HCT116 (cell line): ENCODE measurements at regions not wholly inside any gene's neighbourhood (a gene's known extent, or its start where the extent isn't known, plus 50 kb on each side); places are given as distances from the start of the nearest gene placed in this dataset.

Source experiments
- ATAC-seq: fragments of 200-7000 bp; cut with Tn5 transposase; 2 replicates; pipeline ENCODE4 v1.9.1; 2020; ENCODE audit warnings: mild to moderate bottlenecking, moderate library complexity
- BruUV-seq: library from RNA; stranded (reverse); fragments of 400-500 nt; replicated peaks from 2 replicates; lab custom pipeline; 2021; lab: Mats Ljungman, UMichigan
- CTCF ChIA-PET: fragments of 300-600 bp; sonication (Branson Sonifier 250); formaldehyde crosslinking; loops from one replicate; lab custom pipeline; 2021; ENCODE audit warnings: antibody characterized with exemption; lab: Charles Lee
- POLR2A ChIA-PET: fragments of 300-600, 350-600 bp; sonication (Branson Sonifier 250); formaldehyde crosslinking; loops from one replicate; lab custom pipeline; 2021; ENCODE audit warnings: antibody characterized with exemption; lab: Charles Lee
- RAD21 ChIA-PET, 2 experiments: fragments of 300-600 bp; sonication (Branson Sonifier 250); formaldehyde crosslinking; loops; one replicate each; lab custom pipeline; 2023; ENCODE audit warnings: low total read pairs in 2 of 2; ENCODE audit not compliant: uncharacterized antibody in 2 of 2, unreplicated experiment in 2 of 2, low non-redundant PET in 1 of 2; lab: Charles Lee
- DNase-seq: peaks from one replicate; pipeline ENCODE4 v3.0.0-alpha.2; 2010; ENCODE audit warnings: low read depth, low spot score
- H2AFZ ChIP-seq: fragments of 200-600 bp; shearing (Covaris generic), sonication (generic); 2 replicates; pipeline ENCODE4 v1.6.1; 2017; ENCODE audit warnings: low read depth, mixed run types, mixed read lengths, antibody characterized with exemption, low read length; ENCODE audit not compliant: poor library complexity, severe bottlenecking
- H3K27ac ChIP-seq: 2 replicates; pipeline ENCODE4 v1.5.1; 2012; ENCODE audit warnings: low read depth, low read length
- H3K27me3 ChIP-seq: fragments of 200-600 bp; sonication (generic); 2 replicates; pipeline ENCODE4 v1.6.1; 2016; ENCODE audit warnings: mixed run types, low read length, mixed read lengths; ENCODE audit not compliant: insufficient read depth
- H3K36me3 ChIP-seq, 2 experiments: fragments of 200-500 bp in 1 of 2; fragments of 200-600 bp in 1 of 2; sonication (Bioruptor generic) in 1 of 2; sonication (generic) in 1 of 2; 2 replicates each; pipeline versions ENCODE4 v1.5.1 to v1.6.1; 2014 to 2016; ENCODE audit warnings: low read length in 2 of 2, inconsistent platforms in 1 of 2, mixed read lengths in 1 of 2, mixed run types in 1 of 2; ENCODE audit not compliant: insufficient read depth in 2 of 2, control insufficient read depth in 1 of 2
- H3K4me1 ChIP-seq, 2 experiments: fragments of 200-600 bp in 1 of 2; sonication (generic) in 1 of 2; 2 replicates each; pipeline versions ENCODE4 v1.5.1 to v1.6.1; 2012 to 2017; ENCODE audit warnings: low read length in 2 of 2, inconsistent platforms in 1 of 2, mild to moderate bottlenecking in 1 of 2, mixed read lengths in 1 of 2, mixed run types in 1 of 2, moderate library complexity in 1 of 2; ENCODE audit not compliant: insufficient read depth in 2 of 2, control insufficient read depth in 1 of 2
- H3K4me2 ChIP-seq: fragments of 200-600 bp; sonication (generic); 2 replicates; pipeline ENCODE4 v1.6.1; 2017; ENCODE audit warnings: mixed run types, low read length, mixed read lengths
- H3K4me3 ChIP-seq, 2 experiments: fragments of 200-600 bp in 1 of 2; sonication (generic) in 1 of 2; replicated peaks in 1 of 2; 2 replicates each; pipeline ENCODE4 v1.5.1; 2011 to 2016; ENCODE audit warnings: low read length in 2 of 2, control low read depth in 1 of 2, low read depth in 1 of 2, mild to moderate bottlenecking in 1 of 2, mixed read lengths in 1 of 2, mixed run types in 1 of 2
- H3K79me2 ChIP-seq: fragments of 200-600 bp; sonication (generic); 2 replicates; pipeline ENCODE4 v1.6.1; 2017; ENCODE audit warnings: mild to moderate bottlenecking, mixed run types, low read length, moderate library complexity, mixed read lengths; ENCODE audit not compliant: insufficient read depth
- H3K9ac ChIP-seq: fragments of 200-600 bp; sonication (generic); 2 replicates; pipeline ENCODE4 v1.6.1; 2016; ENCODE audit warnings: low read length, mixed read lengths
- H3K9me2 ChIP-seq: fragments of 200-600 bp; sonication (generic), shearing (Covaris generic); 2 replicates; pipeline ENCODE4 v1.6.1; 2017; ENCODE audit warnings: mixed run types, mild to moderate bottlenecking, moderate library complexity; ENCODE audit not compliant: insufficient read depth
- H3K9me3 ChIP-seq, 2 experiments: fragments of 200-500 bp in 1 of 2; fragments of 200-600 bp in 1 of 2; sonication (Bioruptor generic) in 1 of 2; sonication (generic) in 1 of 2; 2 replicates each; pipeline ENCODE4 v1.6.1; 2014 to 2017; ENCODE audit warnings: low read length in 2 of 2, mixed read lengths in 2 of 2, inconsistent platforms in 1 of 2, low read depth in 1 of 2, mild to moderate bottlenecking in 1 of 2, mixed run types in 1 of 2, moderate library complexity in 1 of 2; ENCODE audit not compliant: control insufficient read depth in 1 of 2, insufficient read depth in 1 of 2
- H4K20me1 ChIP-seq: fragments of 200-600 bp; sonication (generic), shearing (Covaris generic); 2 replicates; pipeline ENCODE4 v1.6.1; 2017; ENCODE audit warnings: mixed run types, mild to moderate bottlenecking, moderate library complexity; ENCODE audit not compliant: insufficient read depth
- ATF3 ChIP-seq: IDR thresholded peaks from 2 replicates; pipeline ENCODE4 v1.6.1; 2012
- CEBPB ChIP-seq: IDR thresholded peaks from 2 replicates; pipeline ENCODE4 v1.6.1; 2012; ENCODE audit warnings: low read depth
- CTCF ChIP-seq, 3 experiments: fragments of 200-600 bp in 1 of 3; sonication (generic) in 1 of 3; IDR thresholded peaks in 2 of 3; conservative IDR thresholded peaks in 1 of 3; 2 replicates each; pipeline ENCODE4 v1.5.1; 2012 to 2017; ENCODE audit warnings: low read depth in 2 of 3, low read length in 2 of 3, antibody characterized with exemption in 1 of 3, borderline replicate concordance in 1 of 3, control low read depth in 1 of 3, mild to moderate bottlenecking in 1 of 3, mixed read lengths in 1 of 3, mixed run types in 1 of 3, moderate library complexity in 1 of 3; ENCODE audit not compliant: insufficient read depth in 1 of 3
- ELF1 ChIP-seq: IDR thresholded peaks from 2 replicates; pipeline ENCODE4 v1.6.1; 2012; ENCODE audit warnings: low read depth, borderline replicate concordance
- EZH2 ChIP-seq: fragments of 200-600 bp; sonication (generic); IDR thresholded peaks from 2 replicates; pipeline ENCODE4 v1.6.1; 2017; ENCODE audit warnings: antibody characterized with exemption, mixed run types
- FOSL1 ChIP-seq: IDR thresholded peaks from 2 replicates; pipeline ENCODE4 v1.6.1; 2012; ENCODE audit warnings: low read depth
- POLR2AphosphoS5 ChIP-seq: IDR thresholded peaks from 2 replicates; pipeline ENCODE4 v1.6.1; 2011; ENCODE audit warnings: mild to moderate bottlenecking, low read depth, low read length, moderate library complexity
- REST ChIP-seq: IDR thresholded peaks from 2 replicates; pipeline ENCODE4 v1.6.1; 2012; ENCODE audit warnings: low read depth
- SP1 ChIP-seq: IDR thresholded peaks from 2 replicates; pipeline ENCODE4 v1.6.1; 2012; ENCODE audit warnings: low read depth
- intact Hi-C: fragments of 100-400 bp; cut with micrococcal nuclease; formaldehyde crosslinking; loops from 2 replicates; pipeline ENCODE4 v1.10.0; 2022

DNA sequence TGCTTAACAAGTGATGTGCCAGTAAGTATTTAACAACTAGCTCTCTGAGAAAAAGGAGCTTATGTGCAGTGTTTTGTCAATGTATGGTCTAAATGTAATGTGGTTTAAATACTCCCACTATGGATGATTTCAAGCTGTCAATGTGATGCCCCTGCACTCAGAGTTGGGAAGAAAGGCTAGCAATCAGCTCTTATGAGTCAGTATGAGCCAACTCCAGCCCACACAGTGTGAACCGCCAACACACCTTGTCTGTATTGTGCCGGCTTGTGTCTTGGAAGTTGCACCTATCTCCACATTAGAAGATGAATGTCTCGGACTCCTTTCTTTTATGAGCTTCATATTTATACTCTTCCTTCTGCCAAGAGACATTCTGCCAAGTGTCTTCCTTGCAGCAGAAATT is 703.8 kb upstream of the RAB6C start:
- ChIA-PET RAD21 (no interaction called here), CTCF (no interaction called here), POLR2A (no interaction called here)
- Histone ChIP-seq H3K9me3 (no peaks in the 10 kb centered on the region), H3K4me2 (no peak overlapping the region), H3K9me2 (no peaks in the 10 kb centered on the region), H3K4me1 (no peaks in the 10 kb centered on the region), H3K27ac (no peak overlapping the region), H4K20me1 (no peaks in the 10 kb centered on the region), H3K36me3 (no peaks in the 10 kb centered on the region), H2AFZ (no peak overlapping the region), H3K4me3 (no peak overlapping the region), H3K27me3 (no peaks in the 10 kb centered on the region), H3K9ac (no peak overlapping the region), H3K79me2 (no peaks in the 10 kb centered on the region)
- TF ChIP-seq ATF3 (no peak), POLR2AphosphoS5 (no peak), FOSL1 (no peak), ELF1 (no peak), SP1 (no peak), EZH2 (no peak), REST (no peak), CEBPB (no peak), CTCF (IDR thresholded peaks at IDR 0.05 in 2 of 3, conservative IDR thresholded peaks at IDR 0.05 in 1 of 3; ENCODE audit: borderline replicate concordance in 1 of 3, insufficient read depth in 1 of 3, low read depth in 2 of 3, low read length in 2 of 3) (no peak)
- ATAC-seq (no peak), DNase-seq (no peak)
- intact Hi-C loops: no loop called here
- no TSS peak for BruUV-seq
